Liver (tissue), 7 donors: ENCODE measurements at regions not wholly inside any gene's neighbourhood (a gene's known extent, or its start where the extent isn't known, plus 50 kb on each side); places are given as distances from the start of the nearest gene placed in this dataset.

Experiments used
- DNase-seq: peaks from one replicate; pipeline ENCODE4 v3.0.0-alpha.2; 2017; ENCODE audit warnings: low spot score
- H3K27ac ChIP-seq, 2 donors: one replicate each; pipeline ENCODE4 v1.7.0; 2013; ENCODE audit warnings: inconsistent platforms in 2 of 2, low read length in 2 of 2, control low read depth in 1 of 2, low read depth in 1 of 2, mild to moderate bottlenecking in 1 of 2
- H3K27me3 ChIP-seq, 4 donors: one replicate each; pipeline versions ENCODE4 v1.6.1 to v1.7.0; 2013; ENCODE audit warnings: low read length in 3 of 4, inconsistent platforms in 1 of 4, mild to moderate bottlenecking in 1 of 4, moderate library complexity in 1 of 4; ENCODE audit not compliant: control insufficient read depth in 4 of 4, insufficient read depth in 4 of 4
- H3K36me3 ChIP-seq, 4 donors: one replicate each; pipeline versions ENCODE4 v1.6.1 to v1.7.0; 2013; ENCODE audit warnings: low read length in 3 of 4, mild to moderate bottlenecking in 3 of 4, low read depth in 1 of 4, moderate library complexity in 1 of 4; ENCODE audit not compliant: control insufficient read depth in 4 of 4, insufficient read depth in 3 of 4
- H3K4me1 ChIP-seq, 4 donors: one replicate each; pipeline versions ENCODE4 v1.6.1 to v1.7.0; 2013; ENCODE audit warnings: low read length in 3 of 4, mild to moderate bottlenecking in 3 of 4, moderate library complexity in 1 of 4; ENCODE audit not compliant: control insufficient read depth in 4 of 4, insufficient read depth in 4 of 4
- H3K4me3 ChIP-seq, 3 donors: one replicate each; pipeline versions ENCODE4 v1.6.1 to v1.7.0; 2013; ENCODE audit warnings: low read length in 3 of 3, control low read depth in 1 of 3, low read depth in 1 of 3, mild to moderate bottlenecking in 1 of 3
- H3K9ac ChIP-seq, 2 donors: one replicate each; pipeline ENCODE4 v1.7.0; 2013; ENCODE audit warnings: low read length in 2 of 2, mild to moderate bottlenecking in 2 of 2, moderate library complexity in 2 of 2, control low read depth in 1 of 2, low read depth in 1 of 2
- H3K9me3 ChIP-seq, 4 donors: one replicate each; pipeline versions ENCODE4 v1.6.1 to v1.7.0; 2013; ENCODE audit warnings: low read length in 3 of 4; ENCODE audit not compliant: control insufficient read depth in 4 of 4
- ATF3 ChIP-seq: IDR thresholded peaks from 2 replicates; pipeline ENCODE4 v1.6.1; 2016; ENCODE audit warnings: antibody characterized with exemption
- EGR1 ChIP-seq, 2 donors: IDR thresholded peaks; 2 replicates each; pipeline ENCODE4 v1.6.1; 2016 to 2018; ENCODE audit warnings: antibody characterized with exemption in 2 of 2, low read depth in 2 of 2
- FOXA1 ChIP-seq: IDR thresholded peaks from 2 replicates; pipeline ENCODE4 v1.6.1; 2016; ENCODE audit warnings: antibody characterized with exemption
- FOXA2 ChIP-seq: IDR thresholded peaks from 2 replicates; pipeline ENCODE4 v1.6.1; 2016; ENCODE audit warnings: antibody characterized with exemption
- GABPA ChIP-seq, 2 donors: IDR thresholded peaks in 1 of 2; conservative IDR thresholded peaks in 1 of 2; 2 replicates each; pipeline ENCODE4 v1.6.1; 2016; ENCODE audit warnings: antibody characterized with exemption in 2 of 2, mild to moderate bottlenecking in 1 of 2, moderate library complexity in 1 of 2
- HNF4A ChIP-seq, 2 donors: conservative IDR thresholded peaks; 2 replicates each; pipeline ENCODE4 v1.6.1; 2016; ENCODE audit warnings: antibody characterized with exemption in 2 of 2, mild to moderate bottlenecking in 2 of 2
- HNF4G ChIP-seq: IDR thresholded peaks from 2 replicates; pipeline ENCODE4 v1.6.1; 2016; ENCODE audit warnings: antibody characterized with exemption
- JUND ChIP-seq, 2 donors: IDR thresholded peaks; 2 replicates each; pipeline ENCODE4 v1.6.1; 2016; ENCODE audit warnings: antibody characterized with exemption in 2 of 2
- MAX ChIP-seq: IDR thresholded peaks from 2 replicates; pipeline ENCODE4 v1.6.1; 2016; ENCODE audit warnings: antibody characterized with exemption
- NR2F2 ChIP-seq: IDR thresholded peaks from 2 replicates; pipeline ENCODE4 v1.6.1; 2016; ENCODE audit warnings: antibody characterized with exemption
- RAD21 ChIP-seq, 2 donors: IDR thresholded peaks; 2 replicates each; pipeline ENCODE4 v1.6.1; 2016; ENCODE audit warnings: antibody characterized with exemption in 2 of 2, mild to moderate bottlenecking in 2 of 2
- REST ChIP-seq: IDR thresholded peaks from 2 replicates; pipeline ENCODE4 v1.6.1; 2016; ENCODE audit warnings: antibody characterized with exemption, mild to moderate bottlenecking
- RXRA ChIP-seq, 2 donors: IDR thresholded peaks; 2 replicates each; pipeline ENCODE4 v1.6.1; 2017 to 2018; ENCODE audit warnings: antibody characterized with exemption in 2 of 2, mild to moderate bottlenecking in 1 of 2
- SP1 ChIP-seq: IDR thresholded peaks from 2 replicates; pipeline ENCODE4 v1.6.1; 2018; ENCODE audit warnings: antibody characterized with exemption, mild to moderate bottlenecking
- TAF1 ChIP-seq: conservative IDR thresholded peaks from 2 replicates; pipeline ENCODE4 v1.6.1; 2016; ENCODE audit warnings: antibody characterized with exemption, mild to moderate bottlenecking
- YY1 ChIP-seq: IDR thresholded peaks from 2 replicates; pipeline ENCODE4 v1.6.1; 2016; ENCODE audit warnings: antibody characterized with exemption, mild to moderate bottlenecking
- WGBS: extraction: QIAGEN DNeasy Blood & Tissue Kit; methylation state at CpG from one replicate; pipeline ENCODE4 v1.1.7; 2013; 5-methylcytosine and 5-hydroxymethylcytosine counted together
- donor health status: healthy.
- donor health status: healthy.
- donor health status: healthy.
- donor health status: healthy.

GRCh38 chr18:78566720-78567119, 412.9 kb upstream of the SALL3 start:
- no peak for DNase-seq
- Histone ChIP-seq H3K27me3 (peaks cover 0 to 2% (median 0%) of the 10 kb centered on the region in 4 donors), H3K36me3 (no peaks in the 10 kb centered on the region), H3K9me3 (peaks cover 0 to 3% (median 0%) of the 10 kb centered on the region in 4 donors), H3K4me1 (no peaks in the 10 kb centered on the region), H3K27ac (no peak overlapping the region), H3K9ac (no peak overlapping the region), H3K4me3 (no peak overlapping the region)
- TF ChIP-seq ATF3: no peak
- WGBS: 82% methylated on average over 8 of the region's 8 CpGs

- Histone ChIP-seq H3K27ac (no peak overlapping the region), H3K9me3 (peaks cover 3 to 11% (median 9%) of the 10 kb centered on the region in 4 donors)
- 90% methylated on average over 13 of the region's 13 CpGs for WGBS
Observed at GRCh38 chr18:78571063-78571785, 408.4 kb upstream of the SALL3 start.

GRCh38 chr18:78571831-78572347, 407.7 kb upstream of the SALL3 start:
- 86% methylated on average over 17 of the region's 17 CpGs for WGBS
- H3K27me3 ChIP-seq: no peaks in the 10 kb centered on the region
- H3K4me3 ChIP-seq: no peak overlapping the region
- TF ChIP-seq ATF3: no peak
- no peak for TF ChIP-seq FOXA2
- no peak for TF ChIP-seq RAD21 (IDR thresholded peaks at IDR 0.05)
- no peak for TF ChIP-seq REST
- no peak for TF ChIP-seq RXRA (IDR thresholded peaks at IDR 0.05)
- no peak for TF ChIP-seq MAX
- no peak for TF ChIP-seq SP1
- TF ChIP-seq FOXA1: no peak
- no peak for TF ChIP-seq EGR1 (IDR thresholded peaks at IDR 0.05; ENCODE audit: low read depth in 2 of 2)
- no peaks in the 10 kb centered on the region for H3K4me1 ChIP-seq
- DNase-seq: no peak
- no peak overlapping the region for H3K9ac ChIP-seq
- no peaks in the 10 kb centered on the region for H3K36me3 ChIP-seq
- H3K27ac ChIP-seq: no peak overlapping the region
- H3K9me3 ChIP-seq: peaks cover 3 to 11% (median 9%) of the 10 kb centered on the region in 4 donors

More at GRCh38 chr18:78571063-78571785, 408.4 kb upstream of the SALL3 start:
- no peak for DNase-seq
- Histone ChIP-seq H3K4me1 (no peaks in the 10 kb centered on the region), H3K9ac (no peak overlapping the region), H3K4me3 (no peak overlapping the region), H3K27me3 (no peaks in the 10 kb centered on the region), H3K36me3 (no peaks in the 10 kb centered on the region)
- TF ChIP-seq JUND (IDR thresholded peaks at IDR 0.05) (no peak), HNF4G (no peak), NR2F2 (no peak), MAX (no peak), EGR1 (IDR thresholded peaks at IDR 0.05; ENCODE audit: low read depth in 2 of 2) (no peak), RAD21 (IDR thresholded peaks at IDR 0.05) (no peak), YY1 (no peak), GABPA (IDR thresholded peaks at IDR 0.05 in 1 of 2, conservative IDR thresholded peaks at IDR 0.05 in 1 of 2) (no peak), TAF1 (no peak), HNF4A (conservative IDR thresholded peaks at IDR 0.05) (no peak), REST (no peak)
